Osteocyte (in vitro differentiated cells): ENCODE measurements at regions not wholly inside any gene's neighbourhood (a gene's known extent, or its start where the extent isn't known, plus 50 kb on each side); places are given as distances from the start of the nearest gene placed in this dataset.
"Not testable (repeated sequence)": the region's sequence is repeated elsewhere in the genome, so short reads cannot be mapped to it uniquely, and the experiment has no call there.

Experiments used
- DNase-seq: peaks from one replicate; pipeline ENCODE4 v3.0.0; 2021; ENCODE audit warnings: mixed read lengths; ENCODE audit not compliant: unreplicated experiment; ENCODE audit errors: extremely low spot score
- H3K27ac Mint-ChIP-seq: one replicate; pipeline ENCODE4 v1.8.0; 2021; ENCODE audit warnings: mild to moderate bottlenecking, mixed read lengths; ENCODE audit not compliant: unreplicated experiment
- H3K27me3 Mint-ChIP-seq: one replicate; pipeline ENCODE4 v1.8.0; 2021; ENCODE audit warnings: mixed read lengths; ENCODE audit not compliant: unreplicated experiment
- H3K36me3 Mint-ChIP-seq: one replicate; pipeline ENCODE4 v1.8.0; 2021; ENCODE audit warnings: mixed read lengths; ENCODE audit not compliant: unreplicated experiment
- H3K4me1 Mint-ChIP-seq: one replicate; pipeline ENCODE4 v1.8.0; 2021; ENCODE audit warnings: mixed read lengths; ENCODE audit not compliant: unreplicated experiment
- H3K4me3 Mint-ChIP-seq: one replicate; pipeline ENCODE4 v1.8.0; 2021; ENCODE audit warnings: mild to moderate bottlenecking, moderate library complexity, mixed read lengths; ENCODE audit not compliant: unreplicated experiment
- H3K9me3 Mint-ChIP-seq: one replicate; pipeline ENCODE4 v1.8.0; 2021; ENCODE audit warnings: mixed read lengths; ENCODE audit not compliant: unreplicated experiment
- TF ChIP-seq, protein P1 (sequence below): fragments of 200-600 bp; sonication (generic); IDR thresholded peaks from 2 replicates; pipeline ENCODE4 v1.5.0; 2021; ENCODE audit warnings: antibody characterized with exemption, mild to moderate bottlenecking, moderate library complexity

DNA sequence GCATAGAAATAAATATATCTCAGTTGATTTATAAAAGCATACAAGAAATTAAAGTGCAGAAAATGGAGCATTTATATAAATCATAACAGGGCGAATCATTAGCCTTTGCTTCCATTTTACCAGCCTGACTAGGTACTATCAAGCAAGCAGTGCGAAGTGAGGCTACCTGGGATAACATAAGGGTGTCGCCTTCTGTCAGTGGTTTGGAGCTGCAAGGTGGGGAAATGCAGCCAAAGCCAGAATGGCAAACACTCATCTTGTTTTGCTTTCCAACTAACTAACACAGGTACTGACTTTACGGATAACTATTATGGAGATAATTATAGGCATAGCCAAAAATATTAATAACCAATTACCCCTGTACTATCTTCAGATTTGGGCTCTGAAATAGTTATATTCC lies 1459.8 kb downstream of the RAPGEF2 start:
- Mint-ChIP-seq H3K36me3 (no peaks in the 10 kb centered on the region), H3K9me3 (no peaks in the 10 kb centered on the region), H3K27me3 (no peaks in the 10 kb centered on the region), H3K4me3 (no peak overlapping the region), H3K4me1 (peaks cover 6% of the 10 kb centered on the region), H3K27ac (no peak overlapping the region)
- TF ChIP-seq, protein P1, sequence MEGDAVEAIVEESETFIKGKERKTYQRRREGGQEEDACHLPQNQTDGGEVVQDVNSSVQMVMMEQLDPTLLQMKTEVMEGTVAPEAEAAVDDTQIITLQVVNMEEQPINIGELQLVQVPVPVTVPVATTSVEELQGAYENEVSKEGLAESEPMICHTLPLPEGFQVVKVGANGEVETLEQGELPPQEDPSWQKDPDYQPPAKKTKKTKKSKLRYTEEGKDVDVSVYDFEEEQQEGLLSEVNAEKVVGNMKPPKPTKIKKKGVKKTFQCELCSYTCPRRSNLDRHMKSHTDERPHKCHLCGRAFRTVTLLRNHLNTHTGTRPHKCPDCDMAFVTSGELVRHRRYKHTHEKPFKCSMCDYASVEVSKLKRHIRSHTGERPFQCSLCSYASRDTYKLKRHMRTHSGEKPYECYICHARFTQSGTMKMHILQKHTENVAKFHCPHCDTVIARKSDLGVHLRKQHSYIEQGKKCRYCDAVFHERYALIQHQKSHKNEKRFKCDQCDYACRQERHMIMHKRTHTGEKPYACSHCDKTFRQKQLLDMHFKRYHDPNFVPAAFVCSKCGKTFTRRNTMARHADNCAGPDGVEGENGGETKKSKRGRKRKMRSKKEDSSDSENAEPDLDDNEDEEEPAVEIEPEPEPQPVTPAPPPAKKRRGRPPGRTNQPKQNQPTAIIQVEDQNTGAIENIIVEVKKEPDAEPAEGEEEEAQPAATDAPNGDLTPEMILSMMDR, result no peak
- no peak for DNase-seq

DNA sequence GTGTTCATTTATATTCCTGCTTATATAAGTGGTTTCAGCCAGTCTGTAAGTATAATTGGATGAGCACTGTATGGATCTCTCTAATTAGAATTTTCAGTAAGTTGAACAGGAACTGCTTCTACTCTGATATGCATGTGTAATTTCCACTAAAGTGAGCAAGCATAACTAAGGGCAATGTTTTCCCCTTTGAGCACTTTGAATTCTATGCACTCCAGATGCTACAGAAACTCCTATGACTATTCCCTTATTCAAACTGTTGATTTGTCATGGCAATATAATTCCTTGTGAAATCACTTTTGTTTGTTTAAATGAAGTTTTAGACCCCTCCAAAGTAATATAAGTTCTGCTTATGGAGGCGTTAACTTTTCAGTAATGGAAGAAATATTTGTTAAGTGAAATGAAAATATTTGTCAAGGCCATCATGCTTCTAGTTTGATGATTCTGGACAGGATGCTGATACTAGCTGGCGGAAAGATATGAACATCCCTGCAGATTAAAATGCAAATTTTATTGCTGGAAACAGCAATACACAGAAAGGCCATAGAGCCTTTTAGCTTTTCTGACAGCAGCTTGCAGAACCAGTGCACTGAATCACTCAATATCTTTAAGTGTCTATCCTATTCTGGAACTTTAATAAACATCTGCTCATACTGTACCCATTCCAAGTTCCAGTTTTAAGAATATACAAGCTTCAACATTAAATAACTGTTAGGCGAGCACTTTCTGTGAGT lies 1460.8 kb downstream of the RAPGEF2 start:
- DNase-seq, result no peak
- no peak overlapping the region for H3K27ac Mint-ChIP-seq

DNA sequence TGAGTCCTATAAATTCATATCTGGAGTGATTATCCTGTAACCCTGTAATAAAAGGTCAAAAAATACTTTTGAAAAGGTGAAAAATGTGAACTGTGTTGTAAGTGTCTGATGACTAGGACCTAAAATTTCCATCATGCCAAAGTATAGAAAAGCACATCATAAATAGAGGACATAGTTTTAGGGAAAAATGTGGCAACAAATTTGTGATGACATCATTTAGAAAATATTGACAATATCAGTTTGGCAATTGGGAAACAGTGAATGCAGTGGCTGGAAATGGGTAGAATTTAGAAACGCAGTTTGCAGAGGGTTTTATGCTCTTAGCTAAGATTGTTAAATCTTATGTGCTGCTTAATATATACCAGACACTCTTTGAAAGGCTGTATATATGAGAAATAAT lies 1464.8 kb downstream of the RAPGEF2 start:
- Mint-ChIP-seq H3K27ac (no peak overlapping the region), H3K9me3 (no peaks in the 10 kb centered on the region), H3K4me1 (peaks cover 6% of the 10 kb centered on the region), H3K36me3 (no peaks in the 10 kb centered on the region), H3K4me3 (no peak overlapping the region), H3K27me3 (peaks cover 4% of the 10 kb centered on the region)
- DNase-seq, result no peak
- TF ChIP-seq, protein P1, result no peak

More for the DNA sequence above, 1460.8 kb downstream of the RAPGEF2 start:
- H3K36me3 Mint-ChIP-seq, result no peaks in the 10 kb centered on the region
- TF ChIP-seq, protein P1, result no peak
- no peak overlapping the region for H3K4me3 Mint-ChIP-seq
- H3K4me1 Mint-ChIP-seq, result peaks cover 6% of the 10 kb centered on the region
- no peaks in the 10 kb centered on the region for H3K9me3 Mint-ChIP-seq
- no peaks in the 10 kb centered on the region for H3K27me3 Mint-ChIP-seq

DNA sequence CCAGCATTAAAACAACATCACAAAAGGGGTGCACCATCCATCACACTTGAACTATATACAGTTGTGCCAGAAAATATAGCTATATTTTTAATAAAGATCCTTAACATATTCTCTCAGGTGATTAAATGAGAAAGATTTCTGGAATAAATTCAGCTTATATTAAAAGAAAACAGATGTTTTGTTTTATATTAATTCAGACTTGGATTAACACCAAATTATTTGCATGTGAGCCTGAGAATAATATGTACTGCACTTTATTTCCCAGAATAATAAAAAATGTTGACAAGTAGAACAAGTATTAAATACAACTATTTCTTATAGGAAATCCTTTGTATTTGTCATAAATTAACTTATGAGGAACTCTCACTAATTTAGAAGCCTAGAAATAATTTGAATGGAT lies 1467.4 kb downstream of the RAPGEF2 start:
- TF ChIP-seq, protein P1, result no peak
- no peak overlapping the region for H3K27ac Mint-ChIP-seq
- no peaks in the 10 kb centered on the region for H3K9me3 Mint-ChIP-seq
- H3K4me1 Mint-ChIP-seq, result no peaks in the 10 kb centered on the region
- H3K4me3 Mint-ChIP-seq, result no peak overlapping the region
- no peak for DNase-seq
- H3K36me3 Mint-ChIP-seq, result no peaks in the 10 kb centered on the region
- peaks cover 4% of the 10 kb centered on the region for H3K27me3 Mint-ChIP-seq

DNA sequence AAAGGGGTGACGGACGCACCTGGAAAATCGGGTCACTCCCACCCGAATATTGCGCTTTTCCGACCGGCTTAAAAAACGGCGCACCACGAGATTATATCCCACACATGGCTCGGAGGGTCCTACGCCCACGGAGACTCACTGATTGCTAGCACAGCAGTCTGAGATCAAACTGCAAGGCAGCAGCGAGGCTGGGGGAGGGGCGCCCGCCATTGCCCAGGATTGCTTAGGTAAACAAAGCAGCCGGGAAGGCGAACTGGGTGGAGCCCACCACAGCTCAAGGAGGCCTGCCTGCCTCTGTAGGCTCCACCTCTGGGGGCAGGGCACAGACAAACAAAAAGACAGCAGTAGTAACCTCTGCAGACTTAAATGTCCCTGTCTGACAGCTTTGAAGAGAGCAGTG lies 1471.4 kb downstream of the RAPGEF2 start:
- H3K27me3 Mint-ChIP-seq, H3K4me1 Mint-ChIP-seq, H3K36me3 Mint-ChIP-seq, H3K27ac Mint-ChIP-seq, H3K9me3 Mint-ChIP-seq, H3K4me3 Mint-ChIP-seq, DNase-seq: not testable (repeated sequence)
